ENCODE measurements at regions not wholly inside any gene's neighbourhood (a gene's known extent, or its start where the extent isn't known, plus 50 kb on each side); places are given as distances from the start of the nearest gene placed in this dataset.

DNA sequence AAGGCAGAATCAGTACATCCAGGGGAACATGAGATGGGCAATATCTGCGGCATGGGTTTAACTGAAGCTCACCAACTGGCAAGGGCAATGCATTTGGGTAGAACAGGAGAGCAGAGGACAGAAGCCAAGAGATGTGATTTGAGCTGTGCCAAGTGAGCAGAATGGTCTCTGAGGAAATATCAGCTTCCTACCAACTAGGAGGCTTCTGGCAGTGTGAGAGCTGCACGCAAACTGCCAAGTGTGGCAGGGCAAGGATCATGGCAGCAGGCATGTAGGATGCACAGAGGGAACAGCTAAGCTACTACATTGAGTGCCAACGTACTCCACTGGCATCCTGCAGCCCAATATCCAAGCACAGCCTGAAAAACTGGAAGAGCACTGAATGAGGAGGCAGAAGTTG, 1036.5 kb downstream of the TUSC7 start:
- DNase-seq (ENCODE audit: low read depth) = no peak
- H3K4me3 ChIP-seq (ENCODE audit: low read depth, low read length) = no peak overlapping the region
- TF ChIP-seq MAX (IDR thresholded peaks at IDR 0.05; ENCODE audit: low read depth, low read length) (no peak), MYC (IDR thresholded peaks at IDR 0.05; ENCODE audit: low read depth, low read length) (no peak), CTCF (IDR thresholded peaks at IDR 0.05; ENCODE audit: low read depth, low read length) (no peak), POLR2A (IDR thresholded peaks at IDR 0.05; ENCODE audit: extremely low read depth, insufficient read length) (no peak)

- TF ChIP-seq MYC (IDR thresholded peaks at IDR 0.05; ENCODE audit: low read depth, low read length) (no peak), CTCF (IDR thresholded peaks at IDR 0.05; ENCODE audit: low read depth, low read length) (no peak), MAX (IDR thresholded peaks at IDR 0.05; ENCODE audit: low read depth, low read length) (no peak), POLR2A (IDR thresholded peaks at IDR 0.05; ENCODE audit: extremely low read depth, insufficient read length) (no peak)
- no peak for DNase-seq (ENCODE audit: low read depth)
- H3K4me3 ChIP-seq (ENCODE audit: low read depth, low read length) = no peak overlapping the region
Observed at GRCh38 chr3:117748131-117748530, 1038.6 kb downstream of the TUSC7 start.

GRCh38 chr3:117750674-117751269, 1041.2 kb downstream of the TUSC7 start:
- DNase-seq (ENCODE audit: low read depth) = no peak
- no peak for TF ChIP-seq MYC (IDR thresholded peaks at IDR 0.05; ENCODE audit: low read depth, low read length)
- TF ChIP-seq POLR2A (IDR thresholded peaks at IDR 0.05; ENCODE audit: extremely low read depth, insufficient read length) = no peak
- TF ChIP-seq CTCF (IDR thresholded peaks at IDR 0.05; ENCODE audit: low read depth, low read length) = no peak
- no peak for TF ChIP-seq MAX (IDR thresholded peaks at IDR 0.05; ENCODE audit: low read depth, low read length)
- no peak overlapping the region for H3K4me3 ChIP-seq (ENCODE audit: low read depth, low read length)

DNA sequence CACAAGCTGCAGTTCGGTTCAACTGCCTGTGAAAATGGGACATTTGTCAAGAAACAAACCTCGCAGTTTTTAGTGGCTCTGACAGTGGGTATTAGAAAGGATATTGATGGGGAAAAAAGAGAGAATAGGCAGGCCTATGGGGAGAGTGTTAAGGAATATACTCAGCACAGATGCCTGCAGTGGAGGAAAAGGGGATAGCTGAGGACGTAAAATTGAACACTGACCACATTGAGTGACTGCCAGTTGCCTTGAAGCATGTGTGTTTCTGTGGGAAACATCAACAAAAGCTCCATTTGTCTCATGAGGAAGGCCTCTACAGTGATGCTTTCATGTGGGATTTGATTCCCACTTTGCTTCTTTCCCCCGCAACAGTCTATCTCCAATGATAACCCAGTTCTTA, 1042.1 kb downstream of the TUSC7 start:
- DNase-seq (ENCODE audit: low read depth) = no peak
- TF ChIP-seq CTCF (IDR thresholded peaks at IDR 0.05; ENCODE audit: low read depth, low read length) (no peak), MAX (IDR thresholded peaks at IDR 0.05; ENCODE audit: low read depth, low read length) (no peak), POLR2A (IDR thresholded peaks at IDR 0.05; ENCODE audit: extremely low read depth, insufficient read length) (no peak), MYC (IDR thresholded peaks at IDR 0.05; ENCODE audit: low read depth, low read length) (no peak)
- H3K4me3 ChIP-seq (ENCODE audit: low read depth, low read length) = no peak overlapping the region

- H3K4me3 ChIP-seq (ENCODE audit: low read depth, low read length) = no peak overlapping the region
- TF ChIP-seq MYC (IDR thresholded peaks at IDR 0.05; ENCODE audit: low read depth, low read length) = no peak
- TF ChIP-seq POLR2A (IDR thresholded peaks at IDR 0.05; ENCODE audit: extremely low read depth, insufficient read length) = no peak
- TF ChIP-seq CTCF (IDR thresholded peaks at IDR 0.05; ENCODE audit: low read depth, low read length) = no peak
- TF ChIP-seq MAX (IDR thresholded peaks at IDR 0.05; ENCODE audit: low read depth, low read length) = no peak
- no peak for DNase-seq (ENCODE audit: low read depth)
Observed at GRCh38 chr3:117752984-117753717, 1043.6 kb downstream of the TUSC7 start.
